A549 (cell line): ENCODE measurements at regions not wholly inside any gene's neighbourhood (a gene's known extent, or its start where the extent isn't known, plus 50 kb on each side); places are given as distances from the start of the nearest gene placed in this dataset.

ENCODE experiments used
- HOXB13 ChIP-seq: fragments of 250-450 bp; sonication (Bioruptor Pico); IDR thresholded peaks from 2 replicates; pipeline ENCODE4 v1.5.0; 2020; ENCODE audit warnings: low read depth, mild to moderate bottlenecking, moderate library complexity
- TF ChIP-seq, protein P1 (sequence below): fragments of >200 bp; sonication (Bioruptor Twin); formaldehyde crosslinking; IDR thresholded peaks from 3 replicates; pipeline ENCODE4 v1.5.1; 2016

DNA sequence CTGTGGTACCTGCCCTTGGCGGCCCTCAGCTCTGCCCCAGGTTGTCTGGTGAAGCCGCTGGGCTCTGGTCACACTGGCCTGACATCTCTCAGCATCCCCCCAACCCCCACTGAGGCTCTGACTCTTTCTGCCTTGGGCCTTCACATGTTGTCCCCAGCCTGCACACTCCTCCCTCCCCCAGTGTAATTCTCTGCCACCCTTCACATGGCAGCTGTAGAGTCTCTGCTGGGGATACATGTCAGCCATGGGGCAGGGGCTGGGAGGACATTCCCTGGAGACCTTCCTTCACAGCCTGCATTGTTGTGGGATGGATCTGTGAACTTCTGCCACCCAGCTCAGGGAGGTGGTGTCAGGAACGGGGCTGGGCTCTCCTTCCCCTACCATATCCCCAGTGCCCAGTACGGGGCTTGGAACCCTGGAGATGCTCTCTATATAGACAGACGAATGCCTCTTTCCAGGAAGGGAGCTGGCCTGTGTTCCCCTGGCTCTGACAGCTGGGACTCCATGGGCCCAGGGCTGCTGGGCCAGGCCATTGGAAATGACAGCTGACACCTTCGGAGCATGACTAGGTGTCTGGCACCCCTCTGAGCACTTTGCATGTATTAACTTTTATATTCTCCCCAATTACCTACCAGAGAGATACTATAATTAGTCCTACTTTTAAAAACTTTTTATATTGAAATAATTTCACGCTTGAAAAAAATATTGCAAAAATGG is 151.5 kb downstream of the INHBB start:
- TF ChIP-seq, protein P1, sequence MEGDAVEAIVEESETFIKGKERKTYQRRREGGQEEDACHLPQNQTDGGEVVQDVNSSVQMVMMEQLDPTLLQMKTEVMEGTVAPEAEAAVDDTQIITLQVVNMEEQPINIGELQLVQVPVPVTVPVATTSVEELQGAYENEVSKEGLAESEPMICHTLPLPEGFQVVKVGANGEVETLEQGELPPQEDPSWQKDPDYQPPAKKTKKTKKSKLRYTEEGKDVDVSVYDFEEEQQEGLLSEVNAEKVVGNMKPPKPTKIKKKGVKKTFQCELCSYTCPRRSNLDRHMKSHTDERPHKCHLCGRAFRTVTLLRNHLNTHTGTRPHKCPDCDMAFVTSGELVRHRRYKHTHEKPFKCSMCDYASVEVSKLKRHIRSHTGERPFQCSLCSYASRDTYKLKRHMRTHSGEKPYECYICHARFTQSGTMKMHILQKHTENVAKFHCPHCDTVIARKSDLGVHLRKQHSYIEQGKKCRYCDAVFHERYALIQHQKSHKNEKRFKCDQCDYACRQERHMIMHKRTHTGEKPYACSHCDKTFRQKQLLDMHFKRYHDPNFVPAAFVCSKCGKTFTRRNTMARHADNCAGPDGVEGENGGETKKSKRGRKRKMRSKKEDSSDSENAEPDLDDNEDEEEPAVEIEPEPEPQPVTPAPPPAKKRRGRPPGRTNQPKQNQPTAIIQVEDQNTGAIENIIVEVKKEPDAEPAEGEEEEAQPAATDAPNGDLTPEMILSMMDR, result no peak
- TF ChIP-seq HOXB13 (CRISPR knock-in tag), result no peak
